Gastroesophageal sphincter (tissue), 3 donors: ENCODE measurements at regions not wholly inside any gene's neighbourhood (a gene's known extent, or its start where the extent isn't known, plus 50 kb on each side); places are given as distances from the start of the nearest gene placed in this dataset.

Experiments used
- POLR2AphosphoS5 ChIP-seq: sonication (generic); formaldehyde crosslinking; IDR thresholded peaks from one replicate; pipeline ENCODE4 v1.6.1; 2017; ENCODE audit warnings: antibody characterized with exemption
- TF ChIP-seq, protein P1 (sequence below), 4 experiments: fragments of 200-600 bp in 2 of 4; fragments of 450-650 bp in 2 of 4; sonication (generic) in 1 of 4; IDR thresholded peaks; one replicate each; pipeline ENCODE4 v1.5.1; 2017 to 2019; ENCODE audit warnings: antibody characterized with exemption in 4 of 4, mild to moderate bottlenecking in 2 of 4, moderate library complexity in 2 of 4

DNA sequence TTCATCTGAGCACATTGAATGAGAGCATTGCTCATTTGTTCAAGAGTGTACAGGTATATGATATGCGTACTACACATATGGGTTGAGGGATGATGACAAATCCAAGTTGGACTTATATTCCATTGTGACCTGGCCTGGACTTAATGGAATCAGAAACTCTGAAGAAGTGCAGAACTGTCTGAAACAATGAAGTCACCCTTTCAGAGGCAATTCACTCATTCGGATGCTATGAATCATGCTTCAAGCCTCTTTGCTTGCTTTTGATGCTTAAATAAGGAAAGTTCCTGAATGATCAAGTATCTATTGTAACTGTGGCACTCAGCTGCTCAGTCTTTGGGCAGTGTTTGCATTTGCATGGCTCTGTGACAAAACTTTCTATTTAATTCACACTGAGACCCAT is 93.4 kb downstream of the ZNF365 start:
- TF ChIP-seq, protein P1, sequence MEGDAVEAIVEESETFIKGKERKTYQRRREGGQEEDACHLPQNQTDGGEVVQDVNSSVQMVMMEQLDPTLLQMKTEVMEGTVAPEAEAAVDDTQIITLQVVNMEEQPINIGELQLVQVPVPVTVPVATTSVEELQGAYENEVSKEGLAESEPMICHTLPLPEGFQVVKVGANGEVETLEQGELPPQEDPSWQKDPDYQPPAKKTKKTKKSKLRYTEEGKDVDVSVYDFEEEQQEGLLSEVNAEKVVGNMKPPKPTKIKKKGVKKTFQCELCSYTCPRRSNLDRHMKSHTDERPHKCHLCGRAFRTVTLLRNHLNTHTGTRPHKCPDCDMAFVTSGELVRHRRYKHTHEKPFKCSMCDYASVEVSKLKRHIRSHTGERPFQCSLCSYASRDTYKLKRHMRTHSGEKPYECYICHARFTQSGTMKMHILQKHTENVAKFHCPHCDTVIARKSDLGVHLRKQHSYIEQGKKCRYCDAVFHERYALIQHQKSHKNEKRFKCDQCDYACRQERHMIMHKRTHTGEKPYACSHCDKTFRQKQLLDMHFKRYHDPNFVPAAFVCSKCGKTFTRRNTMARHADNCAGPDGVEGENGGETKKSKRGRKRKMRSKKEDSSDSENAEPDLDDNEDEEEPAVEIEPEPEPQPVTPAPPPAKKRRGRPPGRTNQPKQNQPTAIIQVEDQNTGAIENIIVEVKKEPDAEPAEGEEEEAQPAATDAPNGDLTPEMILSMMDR (IDR thresholded peaks at IDR 0.05), result no peak
- no peak for TF ChIP-seq POLR2AphosphoS5
